RPMI8226 (cell line): ENCODE measurements at regions not wholly inside any gene's neighbourhood (a gene's known extent, or its start where the extent isn't known, plus 50 kb on each side); places are given as distances from the start of the nearest gene placed in this dataset.

ENCODE experiments used
- DNase-seq: peaks from one replicate; pipeline ENCODE4 v3.0.0-alpha.2; 2015

- no peak for DNase-seq
Observed at GRCh38 chr12:30074916-30075315, 291.2 kb upstream of the TMTC1 start.

DNA sequence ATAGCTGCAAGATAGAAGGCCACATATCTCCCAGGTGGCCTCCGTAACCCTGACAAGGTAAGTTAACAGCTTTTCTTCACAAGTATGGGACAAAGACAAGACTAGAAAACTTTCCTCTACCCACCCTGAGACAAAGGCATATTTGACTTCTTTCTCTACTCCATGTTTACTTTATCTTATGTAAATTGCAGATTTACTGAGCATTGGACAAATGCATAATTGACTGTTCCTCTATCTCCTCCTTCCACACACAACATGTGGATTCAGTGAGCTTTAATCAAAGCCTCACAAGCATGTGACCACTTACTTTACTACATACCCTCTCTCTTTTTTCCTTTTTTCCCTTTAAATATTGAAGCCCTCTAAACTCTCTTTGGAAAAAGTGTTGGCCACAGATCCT, 289.1 kb upstream of the TMTC1 start:
- no peak for DNase-seq

DNA sequence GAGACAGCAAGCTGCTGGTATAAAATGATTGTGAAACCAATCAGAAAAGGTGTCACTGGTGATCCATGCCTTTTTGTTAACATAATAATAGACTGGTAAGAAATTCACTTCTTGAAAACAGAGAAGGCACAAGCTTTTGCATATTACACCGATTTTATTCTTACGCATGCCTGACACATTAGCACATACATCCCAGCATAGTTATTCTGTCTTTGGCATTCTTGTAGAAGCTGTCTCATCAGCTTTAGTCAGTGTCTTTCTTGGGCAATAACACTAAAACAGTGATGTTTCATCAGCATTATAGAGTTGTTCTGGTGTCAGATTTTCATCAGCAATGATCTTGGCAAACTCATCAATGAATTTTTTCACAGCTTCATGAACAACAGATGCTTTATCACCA, 283.4 kb upstream of the TMTC1 start:
- no peak for DNase-seq

DNA sequence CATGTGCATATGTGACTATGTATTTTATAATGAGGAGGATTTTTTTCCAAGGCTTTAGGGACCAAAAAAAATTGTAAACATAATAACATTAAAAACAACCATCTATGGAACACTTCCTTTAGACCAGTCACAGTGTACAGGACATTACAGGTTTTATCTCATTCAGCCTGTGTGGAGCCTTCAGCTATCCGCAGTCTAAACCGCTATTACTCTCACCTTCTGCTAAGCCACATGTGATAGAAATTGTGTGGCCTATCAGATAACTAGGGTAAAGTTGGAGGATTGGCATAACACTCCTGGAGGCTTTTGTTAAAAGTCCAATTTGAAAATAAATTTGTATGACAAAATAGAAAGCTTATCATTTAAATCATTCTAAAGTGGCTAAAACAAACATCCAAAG, 281.2 kb upstream of the TMTC1 start:
- no peak for DNase-seq

DNA sequence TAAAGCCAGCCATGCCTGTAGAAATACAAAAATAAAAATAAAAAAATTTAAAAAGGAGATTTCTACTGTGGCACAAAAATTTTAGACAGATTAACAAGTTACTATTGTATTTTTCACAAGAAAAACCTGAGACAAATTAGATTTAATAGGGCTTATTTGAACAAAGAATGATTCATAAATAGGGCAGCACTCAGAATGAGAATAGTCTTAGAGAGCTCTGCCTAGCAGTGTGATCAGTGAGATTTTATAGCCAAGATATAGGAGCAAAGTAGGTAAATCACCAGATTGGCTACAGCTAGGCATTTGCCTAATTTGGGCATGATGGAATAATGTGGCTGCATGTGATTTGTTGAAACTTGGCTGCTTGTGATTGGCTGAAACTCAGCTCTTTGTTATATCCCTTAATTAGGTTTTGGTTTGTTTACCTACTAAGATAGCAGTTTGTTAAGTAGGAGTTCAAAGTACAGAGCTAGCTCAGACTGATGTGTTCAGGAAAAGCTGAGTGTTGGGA, 279.7 kb upstream of the TMTC1 start:
- DNase-seq, result no peak

DNA sequence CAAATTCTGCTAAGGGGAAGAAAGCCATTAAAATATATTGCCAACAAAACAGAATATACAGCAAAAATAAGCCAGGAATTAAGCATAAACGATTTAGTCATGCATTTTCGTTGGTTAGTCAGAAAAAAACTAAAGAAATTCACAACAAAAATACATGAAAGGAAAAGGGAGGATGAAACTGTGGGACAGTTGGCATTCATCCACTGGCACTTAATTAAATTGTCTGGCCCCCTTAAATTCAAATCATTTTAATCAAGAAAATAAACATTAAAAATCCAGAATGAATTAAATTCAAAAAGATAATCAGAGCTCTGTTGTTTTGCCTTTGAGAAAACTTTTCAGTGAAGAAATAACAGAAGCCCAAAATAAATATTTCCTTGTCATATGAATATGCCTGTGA, 264.6 kb upstream of the TMTC1 start:
- DNase-seq, result no peak

DNA sequence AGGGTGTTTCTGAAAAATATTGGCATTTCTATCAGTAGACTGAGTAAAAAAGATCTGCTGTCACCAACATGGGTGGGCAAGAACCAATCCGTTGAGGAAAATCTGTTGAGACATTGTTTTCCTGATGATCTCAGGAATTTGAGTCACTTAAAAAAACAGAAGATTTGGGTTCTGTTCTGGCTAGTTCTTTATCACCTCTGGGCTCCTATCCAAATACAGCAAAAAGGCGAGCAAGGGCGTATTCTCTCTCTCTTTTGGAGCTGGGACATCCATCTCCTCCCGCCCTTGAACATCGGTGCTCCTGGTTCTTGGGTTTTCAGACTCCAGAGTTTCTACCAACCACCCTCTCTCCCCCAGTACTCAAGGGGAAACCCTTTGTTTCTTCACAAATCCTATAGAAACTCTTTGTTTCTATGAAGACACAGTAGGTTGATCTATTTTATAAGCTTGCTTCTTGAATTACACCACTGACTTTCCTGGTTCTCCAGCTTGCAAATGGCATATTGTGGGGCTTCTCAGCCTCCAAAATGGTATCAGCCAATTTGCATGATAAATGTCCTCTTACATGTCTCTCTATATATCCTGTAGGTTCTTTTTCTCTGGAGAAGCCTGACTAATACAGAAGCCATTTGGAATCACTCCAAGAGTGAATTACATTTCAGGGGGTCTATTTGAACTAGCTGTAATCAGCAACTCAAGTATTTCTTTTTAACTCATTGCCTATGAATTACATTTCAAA, 263.9 kb upstream of the TMTC1 start:
- no peak for DNase-seq

GRCh38 chr12:30046376-30046775, 262.6 kb upstream of the TMTC1 start:
- no peak for DNase-seq

GRCh38 chr12:30045171-30045570, 261.4 kb upstream of the TMTC1 start:
- no peak for DNase-seq

- no peak for DNase-seq
Observed at GRCh38 chr12:30044206-30044605, 260.5 kb upstream of the TMTC1 start.

GRCh38 chr12:30043151-30043847, 259.6 kb upstream of the TMTC1 start:
- no peak for DNase-seq

DNA sequence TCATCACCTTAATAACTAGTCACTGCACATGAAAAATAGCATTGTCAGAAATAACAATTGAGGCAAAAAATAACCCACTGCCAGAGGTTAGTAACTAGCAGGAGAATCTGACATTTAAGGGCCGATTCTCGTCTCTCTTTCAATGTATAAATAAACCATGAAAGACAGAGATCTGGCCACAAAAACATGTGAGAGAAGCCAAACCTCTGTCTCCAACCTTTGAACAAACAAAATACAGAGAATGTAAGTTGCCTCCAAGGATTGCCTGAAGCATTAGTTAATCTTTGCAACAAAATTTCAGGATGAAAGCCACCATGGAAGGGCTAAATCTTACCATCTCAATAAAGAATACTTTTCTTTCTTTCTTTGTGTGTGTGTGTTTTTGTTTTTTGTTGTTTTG, 257.4 kb upstream of the TMTC1 start:
- DNase-seq, result no peak

DNA sequence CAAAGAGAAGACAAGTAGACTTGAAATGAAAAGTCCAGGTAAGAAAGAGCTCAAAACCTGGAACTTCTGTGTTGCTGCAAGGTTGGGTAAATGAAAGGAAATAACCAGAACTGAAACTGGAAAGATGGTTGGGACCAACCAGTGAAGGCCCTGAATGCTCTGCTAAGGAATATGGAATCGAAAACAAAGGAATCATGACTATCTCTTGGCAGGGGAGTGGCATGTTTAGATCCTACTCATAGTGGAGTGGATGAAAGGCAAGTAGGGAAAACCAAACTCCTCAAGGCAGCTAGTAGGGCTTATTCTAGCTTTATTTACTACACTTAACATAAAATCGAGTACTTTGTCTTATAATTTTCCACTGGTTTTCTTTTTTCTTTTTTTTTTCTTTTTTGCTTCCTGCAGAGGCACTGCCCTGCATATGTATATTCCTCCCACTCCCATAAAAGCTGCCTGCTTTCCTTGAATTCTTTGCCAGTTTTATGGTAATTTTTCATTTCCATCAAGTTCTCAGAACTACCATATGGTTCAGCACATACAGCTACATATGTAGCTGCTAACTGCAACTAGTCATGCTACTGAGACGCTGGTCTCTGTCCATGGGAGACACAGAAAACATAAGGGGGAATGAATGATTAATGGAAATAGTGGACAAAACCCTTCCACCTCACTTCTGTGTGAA, 247.1 kb upstream of the TMTC1 start:
- no peak for DNase-seq

DNA sequence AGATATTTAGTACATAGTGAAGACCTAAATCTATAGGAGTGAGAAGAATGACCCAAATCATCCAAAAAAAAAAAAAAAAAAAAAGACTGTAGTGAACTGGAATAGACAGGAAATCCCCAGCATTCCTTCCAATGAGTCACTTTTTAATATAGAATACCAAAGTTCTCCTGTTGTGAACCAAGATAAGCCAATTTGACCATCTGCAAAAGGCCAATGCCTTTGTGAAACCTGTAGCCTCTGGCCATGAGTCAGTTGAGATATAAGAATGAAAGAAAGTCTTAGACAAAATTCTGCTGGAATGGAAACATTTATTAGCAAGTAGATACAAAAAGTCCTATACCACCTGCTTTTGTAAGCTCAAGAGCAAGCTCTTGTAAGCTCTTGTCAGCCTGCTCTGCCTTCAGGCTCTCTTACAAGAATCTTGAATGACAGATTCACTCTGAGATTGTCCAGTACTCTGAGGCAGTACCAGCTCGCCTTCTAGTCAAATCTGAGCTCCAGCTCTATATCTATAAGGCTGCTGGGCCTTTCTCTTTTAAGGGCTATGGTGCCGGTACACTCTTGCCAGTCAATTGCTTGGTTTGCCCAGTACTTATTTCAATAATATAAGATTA, 243.0 kb upstream of the TMTC1 start:
- DNase-seq, result no peak

- DNase-seq, result no peak
Observed at GRCh38 chr12:30025317-30025716, 241.6 kb upstream of the TMTC1 start.

DNA sequence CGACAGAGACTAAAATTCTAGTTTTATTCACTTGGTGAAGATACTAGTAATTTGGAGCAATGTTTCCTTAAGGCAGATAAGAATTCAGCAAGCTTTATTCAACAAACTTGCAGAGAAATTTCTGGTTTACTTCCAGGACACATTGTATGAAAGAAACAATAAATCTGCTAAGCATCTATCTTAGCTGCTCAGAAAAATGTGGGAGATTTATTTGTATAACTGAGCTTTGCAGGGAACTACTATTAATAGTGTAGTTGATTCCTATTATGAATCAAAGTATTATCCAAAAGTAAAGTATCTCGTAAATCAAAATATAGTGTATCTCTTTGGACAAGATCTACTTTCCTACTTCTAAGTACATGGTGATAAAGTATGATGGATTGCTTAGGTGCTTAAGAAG, 239.4 kb upstream of the TMTC1 start:
- DNase-seq, result no peak

GRCh38 chr12:30021051-30021833, 237.5 kb upstream of the TMTC1 start:
- no peak for DNase-seq

- DNase-seq, result no peak
Observed at GRCh38 chr12:30019366-30020140, 235.8 kb upstream of the TMTC1 start.

DNA sequence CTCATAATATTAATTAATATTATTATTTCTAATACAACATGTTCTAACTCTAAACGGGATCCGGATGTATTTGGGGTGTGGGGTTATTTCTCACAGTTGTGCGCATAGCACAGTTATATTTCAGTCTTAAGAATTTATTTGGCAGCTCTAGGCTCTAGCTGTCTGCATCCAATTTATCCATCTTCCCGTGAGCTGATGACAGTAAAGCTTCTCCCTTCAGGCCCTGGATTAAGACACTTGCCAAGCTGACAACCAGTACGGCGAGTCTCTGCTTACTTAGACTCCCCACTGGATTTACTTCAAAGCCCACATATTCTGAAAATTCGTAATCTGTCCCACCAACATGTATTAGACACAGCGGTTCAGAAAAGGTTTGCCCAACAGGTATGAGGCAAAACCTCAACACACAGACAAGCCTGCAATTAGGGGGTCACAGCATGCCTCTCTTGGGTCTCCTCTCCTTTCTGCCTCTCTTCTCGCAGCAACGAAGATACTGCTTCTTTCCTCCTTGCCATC, 232.9 kb upstream of the TMTC1 start:
- no peak for DNase-seq

- DNase-seq, result no peak
Observed at GRCh38 chr12:30015631-30016337, 232.0 kb upstream of the TMTC1 start.

DNA sequence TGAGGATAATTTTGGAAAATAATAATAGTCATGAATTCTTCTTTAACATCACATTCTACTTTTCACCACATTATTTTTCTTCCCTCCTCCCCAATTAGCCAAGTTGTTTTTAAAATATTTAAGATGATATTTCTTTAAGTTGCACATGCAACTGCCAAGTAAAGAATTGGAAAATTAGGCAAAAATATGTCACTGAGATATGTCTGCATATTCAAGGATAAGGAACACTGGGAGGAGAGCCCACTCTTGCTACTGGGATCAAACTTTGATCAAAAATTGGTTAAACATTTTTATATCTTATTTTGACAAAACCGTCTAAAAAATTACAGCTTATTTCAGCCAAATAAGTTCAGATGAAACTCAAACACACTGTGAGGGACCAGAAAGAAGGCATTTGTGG, 231.2 kb upstream of the TMTC1 start:
- DNase-seq, result no peak
